D721Med (cell line): ENCODE measurements at regions not wholly inside any gene's neighbourhood (a gene's known extent, or its start where the extent isn't known, plus 50 kb on each side); places are given as distances from the start of the nearest gene placed in this dataset.

Experiments used
- DNase-seq: peaks from one replicate; pipeline ENCODE4 v3.0.0; 2011; ENCODE audit warnings: low spot score; ENCODE audit not compliant: insufficient read length
- FAIRE-seq: peaks from 2 replicates; lab custom pipeline; 2011; peaks lifted over from hg19 to GRCh38; lab: Jason Lieb, UNC
- TF ChIP-seq, protein P1 (sequence below): IDR thresholded peaks from 2 replicates; pipeline ENCODE4 v1.5.1; 2012; ENCODE audit warnings: mild to moderate bottlenecking, control low read depth; ENCODE audit not compliant: insufficient read depth; ENCODE audit errors: missing control alignments

DNA sequence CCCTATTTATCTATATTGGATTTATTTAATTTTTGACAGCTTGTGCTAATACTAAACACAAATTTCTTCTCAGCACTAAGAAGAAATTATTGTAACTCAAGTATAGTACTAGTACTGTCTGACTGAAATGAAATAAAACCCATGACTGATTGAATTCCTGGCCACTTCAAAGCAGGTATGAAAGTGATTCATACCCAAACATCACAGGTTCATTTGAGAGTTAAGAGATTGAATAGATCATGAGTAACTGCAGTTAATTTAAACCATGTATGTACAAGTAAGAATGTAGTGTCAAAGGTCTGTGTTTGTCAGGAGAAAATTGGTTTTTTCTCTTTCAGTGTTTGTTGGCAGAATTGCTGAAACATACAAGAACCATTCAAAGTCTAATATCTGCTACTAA is 332.0 kb upstream of the GRM7 start:
- TF ChIP-seq, protein P1, sequence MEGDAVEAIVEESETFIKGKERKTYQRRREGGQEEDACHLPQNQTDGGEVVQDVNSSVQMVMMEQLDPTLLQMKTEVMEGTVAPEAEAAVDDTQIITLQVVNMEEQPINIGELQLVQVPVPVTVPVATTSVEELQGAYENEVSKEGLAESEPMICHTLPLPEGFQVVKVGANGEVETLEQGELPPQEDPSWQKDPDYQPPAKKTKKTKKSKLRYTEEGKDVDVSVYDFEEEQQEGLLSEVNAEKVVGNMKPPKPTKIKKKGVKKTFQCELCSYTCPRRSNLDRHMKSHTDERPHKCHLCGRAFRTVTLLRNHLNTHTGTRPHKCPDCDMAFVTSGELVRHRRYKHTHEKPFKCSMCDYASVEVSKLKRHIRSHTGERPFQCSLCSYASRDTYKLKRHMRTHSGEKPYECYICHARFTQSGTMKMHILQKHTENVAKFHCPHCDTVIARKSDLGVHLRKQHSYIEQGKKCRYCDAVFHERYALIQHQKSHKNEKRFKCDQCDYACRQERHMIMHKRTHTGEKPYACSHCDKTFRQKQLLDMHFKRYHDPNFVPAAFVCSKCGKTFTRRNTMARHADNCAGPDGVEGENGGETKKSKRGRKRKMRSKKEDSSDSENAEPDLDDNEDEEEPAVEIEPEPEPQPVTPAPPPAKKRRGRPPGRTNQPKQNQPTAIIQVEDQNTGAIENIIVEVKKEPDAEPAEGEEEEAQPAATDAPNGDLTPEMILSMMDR: no peak
- DNase-seq: no peak
- FAIRE-seq: no peak

DNA sequence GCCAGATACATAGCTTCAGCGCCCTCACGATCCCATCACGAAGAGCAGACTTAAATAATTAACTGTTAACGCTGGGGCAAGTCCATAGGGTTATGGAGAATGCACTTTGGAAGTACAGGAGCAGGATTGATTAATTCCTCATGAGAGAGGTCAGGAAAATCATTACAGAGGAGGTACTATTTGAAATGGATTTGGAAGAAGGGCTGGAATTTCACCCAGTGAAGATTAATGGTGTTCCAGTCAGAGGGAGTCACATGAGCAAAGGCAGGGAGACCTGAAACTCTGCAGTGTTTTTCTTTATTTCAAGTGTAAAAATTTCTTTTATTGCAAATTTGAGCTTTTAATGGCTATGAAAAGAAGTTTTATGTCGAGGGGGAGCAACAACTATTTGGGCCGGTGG is 329.8 kb upstream of the GRM7 start:
- FAIRE-seq (no peak), DNase-seq (no peak)
- TF ChIP-seq, protein P1: no peak

DNA sequence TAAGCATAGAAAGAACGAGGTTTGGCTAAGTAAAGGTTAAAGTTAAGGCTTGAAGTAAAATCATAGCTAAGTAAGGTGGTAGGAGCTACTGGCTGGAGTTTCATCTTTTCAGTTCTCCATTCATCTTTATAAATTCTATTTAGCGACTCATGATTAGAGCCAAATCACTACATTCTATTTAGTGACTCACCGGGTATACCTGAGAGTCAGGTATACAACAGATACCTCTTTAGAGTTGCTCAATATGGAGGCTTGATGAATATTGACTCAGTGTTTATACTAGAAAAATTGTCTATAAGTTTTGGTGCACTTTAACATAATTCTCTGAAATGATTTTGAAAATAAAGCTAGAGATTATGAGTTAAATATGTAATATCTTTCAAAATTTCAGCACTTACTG is 328.8 kb upstream of the GRM7 start:
- TF ChIP-seq, protein P1: no peak
- no peak for FAIRE-seq
- DNase-seq: no peak

DNA sequence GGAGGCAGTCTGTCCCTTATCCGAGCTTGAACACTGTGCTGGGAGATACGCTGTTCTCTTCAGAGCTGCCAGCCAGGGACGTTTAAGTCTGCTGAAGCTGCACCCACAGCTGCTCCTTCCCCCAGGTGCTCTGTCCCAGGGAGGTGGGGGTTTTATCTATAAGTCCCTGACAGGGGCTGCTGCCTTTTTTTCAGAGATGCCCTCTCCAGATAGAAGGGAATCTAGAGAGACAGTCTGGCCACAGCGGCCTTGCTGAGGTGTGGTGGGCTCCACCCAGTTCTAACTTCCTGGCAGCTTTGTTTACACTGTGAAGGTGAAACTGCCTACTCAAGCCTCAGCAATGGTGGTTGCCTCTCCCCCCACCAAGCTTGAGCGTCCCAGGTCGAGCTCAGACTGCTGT is 319.9 kb upstream of the GRM7 start:
- DNase-seq (no peak), FAIRE-seq (no peak)
- TF ChIP-seq, protein P1: no peak

DNA sequence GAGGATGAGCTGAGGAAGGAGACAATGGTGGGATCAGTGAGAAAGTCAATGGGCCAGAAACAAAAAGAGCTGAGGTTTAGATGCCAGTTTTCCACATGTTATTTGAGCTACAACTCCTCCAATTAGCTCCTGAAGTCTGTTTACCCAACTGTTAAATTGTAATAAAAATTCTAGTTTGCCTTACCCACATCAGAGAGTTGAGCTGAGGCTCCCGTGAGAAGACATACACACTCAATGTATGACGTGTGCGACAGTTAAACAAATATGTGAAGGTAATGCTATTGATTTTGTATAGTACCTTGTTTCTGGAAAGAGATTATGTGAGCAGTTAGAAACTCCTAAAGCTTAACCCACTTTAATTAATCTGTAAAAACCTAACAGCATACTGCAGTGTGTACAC is 318.1 kb upstream of the GRM7 start:
- TF ChIP-seq, protein P1: no peak
- FAIRE-seq (no peak), DNase-seq (no peak)

DNA sequence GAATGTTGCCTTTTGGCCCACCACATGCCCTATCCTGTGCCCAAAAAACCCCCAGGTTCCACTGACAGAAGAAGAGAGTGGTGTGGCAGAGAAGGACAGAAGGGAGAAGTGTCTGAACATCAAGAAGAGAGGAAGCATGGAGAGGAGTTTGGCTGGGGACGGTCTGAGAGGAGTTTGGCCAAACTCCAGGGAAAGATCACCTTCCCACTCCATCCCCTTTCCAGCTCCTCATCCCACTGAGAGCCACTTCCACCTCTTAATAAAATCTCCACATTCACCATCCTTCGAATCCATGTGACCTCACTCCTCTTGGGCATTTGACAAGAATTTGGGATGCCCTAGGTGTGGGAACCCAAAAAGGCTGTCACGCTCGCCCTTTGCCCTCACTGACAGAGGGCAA is 311.6 kb upstream of the GRM7 start:
- DNase-seq: no peak
- no peak for FAIRE-seq

DNA sequence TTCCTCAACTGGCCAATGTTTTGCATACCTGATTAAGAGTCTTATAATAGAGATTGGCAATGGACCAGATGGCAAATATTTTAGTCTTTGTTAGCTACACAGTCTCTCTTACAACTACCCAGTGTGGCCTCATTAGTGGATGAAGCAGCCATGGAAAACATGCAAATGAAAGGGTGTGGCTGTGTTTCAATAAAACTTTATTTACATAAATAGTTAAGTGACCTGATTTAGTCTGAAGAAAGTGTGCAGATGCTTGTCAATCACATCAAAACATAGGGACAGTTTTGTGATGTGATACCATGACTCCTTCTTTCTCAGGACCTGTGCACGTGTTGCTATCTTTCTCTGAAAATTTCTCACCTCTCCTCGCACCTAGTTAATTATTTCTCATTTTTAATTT is 309.8 kb upstream of the GRM7 start:
- no peak for DNase-seq
- TF ChIP-seq, protein P1: no peak
- no peak for FAIRE-seq

More for the DNA sequence above, 311.6 kb upstream of the GRM7 start:
- TF ChIP-seq, protein P1: no peak
